GM21423 (cell line): ENCODE measurements at regions not wholly inside any gene's neighbourhood (a gene's known extent, or its start where the extent isn't known, plus 50 kb on each side); places are given as distances from the start of the nearest gene placed in this dataset.
"Not testable (repeated sequence)": the region's sequence is repeated elsewhere in the genome, so short reads cannot be mapped to it uniquely, and the experiment has no call there.

ENCODE experiments used
- ATAC-seq: cut with Tn5 transposase; IDR thresholded peaks from one replicate; pipeline ENCODE4 v1.9.1; 2021; ENCODE audit warnings: mild to moderate bottlenecking, moderate library complexity; ENCODE audit not compliant: unreplicated experiment

DNA sequence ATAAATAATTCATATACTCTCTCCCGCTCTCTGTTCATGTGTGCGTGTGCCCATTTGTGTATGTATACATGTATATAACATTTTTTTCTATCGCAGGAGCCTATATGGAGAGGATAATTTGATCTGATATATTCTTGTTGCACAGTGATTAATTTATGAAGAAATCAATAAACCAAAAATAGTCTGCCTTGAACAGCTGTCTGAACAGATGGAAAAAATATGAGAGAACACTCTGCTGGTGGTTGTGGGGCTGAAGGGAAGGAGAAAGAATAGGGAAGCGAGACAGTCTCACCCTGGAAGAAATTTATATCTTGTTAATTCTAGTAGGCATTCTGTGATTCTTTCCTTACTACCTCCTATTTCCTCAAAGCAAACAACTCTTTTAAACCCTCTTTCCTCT lies 96.6 kb upstream of the B3GAT2 start:
- no peak for ATAC-seq

GRCh38 chr6:71056656-71057055 lies 99.8 kb upstream of the B3GAT2 start:
- no peak for ATAC-seq

- no peak for ATAC-seq
These were observed 109.3 kb upstream of the B3GAT2 start for GRCh38 chr6:71066153-71066552.

DNA sequence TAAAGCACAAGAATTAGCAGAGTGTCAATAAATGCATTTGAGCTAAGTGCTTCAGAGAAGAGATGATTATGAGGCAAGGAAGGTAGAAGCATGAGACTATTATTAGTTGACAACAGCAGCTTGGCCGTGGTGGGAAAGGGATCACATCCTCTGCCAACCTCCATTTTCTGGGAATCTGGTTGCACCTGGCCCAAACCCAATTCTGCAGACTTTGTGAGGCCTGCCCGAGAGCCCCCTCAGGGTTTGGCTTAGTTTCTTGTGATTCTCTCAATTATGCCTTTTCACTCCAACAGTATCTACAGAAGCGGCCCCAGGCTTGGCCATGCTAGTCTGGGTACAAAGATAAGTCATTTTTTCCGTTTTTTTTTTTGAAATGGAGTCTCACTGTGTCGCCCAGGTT lies 111.0 kb upstream of the B3GAT2 start:
- ATAC-seq = no peak

DNA sequence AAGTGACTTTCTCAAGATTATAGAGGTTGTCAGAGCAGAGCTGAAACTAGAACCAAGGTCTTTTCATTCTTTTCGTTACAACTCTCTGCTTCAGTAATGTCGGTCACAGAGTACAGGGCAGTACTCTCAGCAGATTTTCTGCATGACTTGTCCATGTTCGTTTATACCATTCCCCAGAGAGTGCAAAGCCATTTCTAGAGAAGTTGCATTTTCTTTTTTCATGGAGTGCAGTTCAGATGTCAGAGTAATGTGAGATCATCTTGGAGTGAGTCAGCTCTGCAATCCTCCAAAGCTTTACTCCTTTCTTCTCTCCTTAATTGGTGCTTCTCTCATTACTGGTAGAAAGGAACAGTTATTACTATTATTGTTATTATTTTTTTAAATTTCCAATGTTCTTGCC lies 115.6 kb upstream of the B3GAT2 start:
- ATAC-seq = no peak

GRCh38 chr6:71077655-71078054 lies 120.8 kb upstream of the B3GAT2 start:
- no peak for ATAC-seq

GRCh38 chr6:71079677-71080076 lies 122.8 kb upstream of the B3GAT2 start:
- no peak for ATAC-seq

DNA sequence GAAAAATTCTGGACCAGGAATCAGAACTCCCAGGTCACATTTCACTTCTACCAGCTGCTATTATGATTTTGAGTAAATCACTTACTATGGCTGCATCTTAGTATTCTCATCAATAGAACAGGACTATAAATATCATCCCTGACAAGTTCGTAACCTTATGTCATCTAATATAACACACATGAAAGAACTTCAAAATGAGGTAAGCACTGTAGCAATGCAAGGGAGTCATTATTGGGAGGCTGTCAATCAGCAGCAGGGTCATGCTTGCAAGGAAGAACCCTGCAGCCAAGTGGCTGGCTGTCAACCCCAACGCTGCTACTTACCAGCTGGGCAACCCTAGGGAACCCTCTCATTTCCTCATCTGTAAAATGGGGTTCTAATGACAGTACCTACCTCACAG lies 123.3 kb upstream of the B3GAT2 start:
- ATAC-seq = no peak

GRCh38 chr6:71080826-71081225 lies 124.0 kb upstream of the B3GAT2 start:
- ATAC-seq = no peak

DNA sequence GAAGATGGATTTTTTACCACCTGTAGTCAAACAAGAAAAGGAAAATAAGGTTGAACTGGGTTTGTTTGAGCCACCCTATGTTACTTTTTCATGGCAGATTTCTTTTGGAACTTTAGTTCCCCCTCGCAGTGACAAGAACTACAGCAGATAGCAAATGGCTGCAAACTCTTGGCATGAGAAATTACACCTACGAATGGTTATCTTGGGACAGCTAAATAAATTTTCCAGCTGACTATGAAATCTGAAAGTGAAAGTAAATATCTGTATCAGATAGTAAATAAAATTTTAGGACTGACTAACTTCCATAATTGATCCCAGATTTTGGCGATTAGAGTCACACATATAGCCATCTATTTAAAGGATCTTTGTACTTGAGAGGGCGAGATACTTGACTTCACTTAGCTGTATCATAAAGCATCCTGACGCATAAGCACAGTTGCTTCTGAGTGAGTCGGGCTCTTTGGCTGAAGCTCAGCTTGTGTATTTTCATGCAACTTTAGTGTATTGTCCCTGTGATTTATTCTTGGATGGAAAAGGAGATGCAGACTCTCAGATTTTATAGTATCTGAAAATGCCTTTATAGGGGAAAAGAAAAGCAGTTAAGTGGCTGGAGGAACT lies 125.3 kb upstream of the B3GAT2 start:
- no peak for ATAC-seq

DNA sequence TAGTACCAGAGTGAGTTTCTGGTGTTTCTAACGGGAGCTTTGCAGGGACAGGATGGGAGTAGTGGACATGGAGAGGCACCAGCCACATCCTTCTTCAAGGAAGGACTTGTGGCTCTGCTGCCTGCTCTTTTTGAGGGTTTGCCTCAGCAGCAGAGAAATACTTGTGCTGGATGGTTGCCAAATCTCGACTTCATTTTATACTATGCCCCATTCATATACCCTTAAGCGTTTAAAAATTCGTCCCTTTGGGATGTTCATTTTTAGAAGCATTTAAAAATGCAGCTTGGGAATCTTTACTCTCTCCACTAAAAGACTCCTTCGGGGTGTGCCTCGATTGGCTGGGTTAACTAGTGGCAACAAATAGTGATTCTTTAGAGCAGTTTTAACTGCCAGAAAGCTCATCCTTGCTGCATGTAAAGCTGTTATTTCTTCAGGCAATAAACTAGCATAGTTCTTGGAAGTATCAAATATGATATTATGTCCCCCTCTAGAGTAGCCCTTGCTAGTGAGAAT lies 126.5 kb upstream of the B3GAT2 start:
- no peak for ATAC-seq

DNA sequence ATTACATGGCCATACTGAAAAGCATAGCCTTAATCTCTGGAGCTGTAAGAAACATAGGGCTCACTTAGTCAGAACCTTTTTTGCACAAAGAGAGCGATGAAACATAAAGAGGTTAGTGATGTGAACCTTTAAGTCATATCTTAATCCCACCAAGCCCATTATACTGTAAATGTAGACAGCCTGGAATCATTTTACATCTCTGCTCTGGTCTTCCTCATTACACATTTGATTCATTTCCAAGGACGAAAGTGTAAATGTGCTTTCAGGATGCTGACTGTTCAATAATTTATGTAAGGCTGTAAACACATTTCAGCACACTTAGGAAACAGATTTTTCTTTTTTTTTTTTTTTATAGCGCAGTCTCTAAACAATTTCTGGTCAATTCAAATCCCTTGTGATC lies 131.3 kb upstream of the B3GAT2 start:
- no peak for ATAC-seq

- no peak for ATAC-seq
These were observed 133.4 kb upstream of the B3GAT2 start for GRCh38 chr6:71090217-71090616.

- ATAC-seq = no peak
These were observed 134.3 kb upstream of the B3GAT2 start for GRCh38 chr6:71091167-71091566.

DNA sequence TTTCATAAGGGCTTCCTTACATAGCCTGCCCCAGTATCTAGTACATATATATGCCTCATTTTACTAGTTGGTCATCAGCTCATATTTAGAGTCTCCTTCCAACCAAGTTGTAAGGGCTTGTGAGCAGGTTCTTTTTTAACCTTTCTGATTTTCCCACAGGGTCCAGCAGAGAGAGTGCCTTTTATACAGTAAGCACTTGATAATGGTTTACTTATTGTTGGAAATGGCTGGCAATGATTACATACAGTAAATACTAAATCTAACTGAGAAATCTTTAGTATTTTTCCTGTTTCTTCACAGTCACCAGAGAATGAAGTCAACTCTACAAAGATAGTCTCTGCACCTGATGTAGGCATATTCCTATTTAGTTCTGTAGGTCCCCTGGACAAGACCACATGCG lies 135.1 kb upstream of the B3GAT2 start:
- ATAC-seq = no peak

DNA sequence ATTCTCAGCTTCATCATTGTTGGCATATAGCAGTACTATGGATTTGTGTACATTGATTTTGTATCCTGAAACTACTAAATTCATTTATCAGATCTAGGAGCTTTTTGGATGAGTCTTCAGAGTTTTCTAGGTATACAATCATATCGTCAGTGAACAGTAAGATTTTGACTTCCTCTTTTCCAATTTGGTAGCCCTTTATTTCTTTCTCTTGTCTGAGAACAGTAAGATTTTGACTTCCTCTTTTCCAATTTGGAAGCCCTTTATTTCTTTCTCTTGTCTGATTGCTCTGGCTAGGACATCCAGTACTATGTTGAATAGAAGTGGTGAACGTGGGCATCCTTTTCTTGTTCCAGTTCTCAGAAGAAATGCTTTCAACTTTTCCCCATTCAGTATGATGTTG lies 140.4 kb upstream of the B3GAT2 start:
- ATAC-seq = not testable (repeated sequence)

GRCh38 chr6:71099649-71100048 lies 142.8 kb upstream of the B3GAT2 start:
- no peak for ATAC-seq

GRCh38 chr6:71103130-71103529 lies 146.3 kb upstream of the B3GAT2 start:
- no peak for ATAC-seq

DNA sequence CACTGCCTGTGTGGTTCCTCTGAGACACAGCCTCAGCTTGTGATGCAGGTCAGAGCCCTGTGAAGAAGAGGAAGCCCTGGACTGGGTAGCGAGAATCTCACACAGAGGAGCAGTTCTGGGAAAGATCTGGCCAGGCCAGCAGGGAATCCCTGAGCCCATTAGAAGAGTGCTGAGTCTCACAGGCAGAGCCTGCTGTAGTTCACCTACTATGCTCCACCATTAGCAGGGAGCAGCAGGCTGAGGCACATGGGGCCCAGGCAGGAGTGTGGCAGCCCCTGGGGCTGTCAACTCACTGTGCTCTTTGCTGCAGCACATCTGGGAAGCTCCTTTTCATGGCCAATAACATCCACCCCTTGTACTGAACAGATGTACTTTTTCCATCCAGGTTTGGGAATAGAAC lies 146.8 kb upstream of the B3GAT2 start:
- ATAC-seq = no peak

DNA sequence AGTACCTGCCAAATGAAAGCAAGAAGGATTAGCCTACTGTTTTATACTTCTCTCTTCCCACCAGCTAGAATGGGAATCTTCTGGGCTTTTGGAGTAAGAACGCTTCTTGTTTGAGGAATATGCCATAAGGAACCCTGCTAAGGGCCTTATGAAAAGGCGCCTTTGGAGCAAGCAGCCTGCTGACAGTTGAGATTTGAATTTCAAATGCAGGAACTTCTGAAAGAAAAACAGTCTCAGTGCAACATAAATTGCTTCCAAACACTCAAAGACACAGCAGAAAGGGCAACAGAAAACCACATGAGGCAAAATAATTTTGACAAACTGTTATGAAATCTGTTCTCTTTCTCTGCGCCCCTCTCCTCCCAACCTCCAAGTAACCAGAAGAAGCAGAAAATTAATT lies 149.4 kb upstream of the B3GAT2 start:
- ATAC-seq = no peak

DNA sequence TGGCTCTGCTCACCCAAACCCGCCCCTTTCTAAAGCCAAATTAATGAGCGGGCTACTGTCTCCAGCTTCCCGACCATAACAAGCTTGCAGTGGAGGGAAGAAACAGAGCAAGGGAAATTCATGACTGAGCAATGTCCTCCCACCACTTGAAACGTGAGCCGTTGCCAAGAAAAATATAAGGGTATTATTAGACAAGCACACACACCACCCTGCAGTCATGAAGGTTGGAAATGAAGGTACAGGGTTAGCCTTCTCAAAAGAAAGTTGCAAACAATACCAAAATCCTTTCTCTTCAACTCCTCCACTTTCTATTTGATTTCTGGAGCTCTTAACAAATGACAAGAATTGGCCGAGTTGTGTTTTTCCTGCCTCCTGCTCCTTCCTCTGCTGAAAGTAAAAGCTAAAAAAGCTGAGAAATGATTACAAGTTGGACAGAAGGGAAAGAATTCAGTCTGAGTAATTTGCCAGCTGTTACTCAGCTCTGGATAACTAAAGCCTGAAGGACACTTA lies 151.1 kb upstream of the B3GAT2 start:
- no peak for ATAC-seq

GRCh38 chr6:71114544-71114943 lies 157.7 kb upstream of the B3GAT2 start:
- no peak for ATAC-seq

DNA sequence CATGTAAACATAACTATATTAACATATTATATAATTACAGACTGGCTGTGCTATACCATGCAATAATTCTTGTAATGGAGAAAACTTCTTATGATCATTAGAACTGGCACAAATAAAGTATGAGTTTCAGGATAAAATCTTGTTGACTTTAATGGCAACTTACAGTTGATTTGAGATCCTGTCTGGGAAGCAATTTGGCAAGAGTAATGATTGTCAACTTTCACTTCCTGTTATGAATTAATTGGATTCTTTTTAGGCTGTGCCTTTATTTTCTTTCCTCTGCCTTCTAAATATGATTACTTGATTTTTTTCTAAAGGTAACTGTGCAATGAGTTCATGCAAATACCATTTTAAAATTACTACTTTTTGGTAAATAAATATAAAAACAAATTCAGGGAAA lies 158.1 kb upstream of the B3GAT2 start:
- ATAC-seq = no peak
